ENCODE measurements at regions not wholly inside any gene's neighbourhood (a gene's known extent, or its start where the extent isn't known, plus 50 kb on each side); places are given as distances from the start of the nearest gene placed in this dataset.
A peak's percentile ranks its signal among the peaks of the same experiment; 100 is the strongest.

DNA sequence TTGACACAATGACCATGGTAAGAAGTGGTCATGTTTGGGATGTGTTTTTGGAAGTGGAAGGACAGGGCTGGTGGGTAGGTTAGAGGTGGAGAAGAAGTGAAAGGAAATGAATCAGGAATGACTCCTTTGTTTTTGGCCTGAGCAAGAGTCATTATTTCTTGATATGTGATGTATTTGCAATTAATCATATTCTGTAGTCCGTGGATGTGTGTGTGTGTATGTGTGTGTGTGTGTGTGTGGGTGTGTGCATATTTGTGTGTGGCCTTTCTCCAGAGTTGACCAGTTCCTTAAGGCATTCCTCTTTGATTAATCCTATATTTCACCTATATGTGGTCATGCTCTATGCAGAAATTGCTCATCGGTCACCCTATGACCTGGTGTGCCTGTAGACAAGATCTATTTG lies 130.7 kb downstream of the UTRN start:
- no peak overlapping the region for H3K27ac Mint-ChIP-seq

DNA sequence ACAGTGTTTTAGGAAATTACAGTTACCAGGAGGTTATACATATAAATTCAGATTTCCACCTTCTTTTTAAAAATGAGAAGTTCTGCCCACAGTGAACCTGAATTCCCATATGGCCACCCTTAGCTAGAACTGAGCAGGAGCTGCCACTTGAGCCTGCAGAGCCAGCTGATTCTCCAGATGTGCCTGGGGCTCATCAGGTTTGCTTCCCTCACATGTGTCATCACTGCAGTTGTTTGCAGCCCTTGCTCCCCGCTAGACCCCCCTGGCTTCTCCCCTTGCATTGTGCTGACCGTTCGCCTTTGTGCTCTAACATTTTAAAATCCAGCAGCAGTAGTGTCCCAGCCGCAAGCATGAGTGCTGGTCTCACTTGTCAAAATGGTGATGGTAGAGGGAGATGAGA lies 131.1 kb downstream of the UTRN start:
- TF ChIP-seq, protein P1, sequence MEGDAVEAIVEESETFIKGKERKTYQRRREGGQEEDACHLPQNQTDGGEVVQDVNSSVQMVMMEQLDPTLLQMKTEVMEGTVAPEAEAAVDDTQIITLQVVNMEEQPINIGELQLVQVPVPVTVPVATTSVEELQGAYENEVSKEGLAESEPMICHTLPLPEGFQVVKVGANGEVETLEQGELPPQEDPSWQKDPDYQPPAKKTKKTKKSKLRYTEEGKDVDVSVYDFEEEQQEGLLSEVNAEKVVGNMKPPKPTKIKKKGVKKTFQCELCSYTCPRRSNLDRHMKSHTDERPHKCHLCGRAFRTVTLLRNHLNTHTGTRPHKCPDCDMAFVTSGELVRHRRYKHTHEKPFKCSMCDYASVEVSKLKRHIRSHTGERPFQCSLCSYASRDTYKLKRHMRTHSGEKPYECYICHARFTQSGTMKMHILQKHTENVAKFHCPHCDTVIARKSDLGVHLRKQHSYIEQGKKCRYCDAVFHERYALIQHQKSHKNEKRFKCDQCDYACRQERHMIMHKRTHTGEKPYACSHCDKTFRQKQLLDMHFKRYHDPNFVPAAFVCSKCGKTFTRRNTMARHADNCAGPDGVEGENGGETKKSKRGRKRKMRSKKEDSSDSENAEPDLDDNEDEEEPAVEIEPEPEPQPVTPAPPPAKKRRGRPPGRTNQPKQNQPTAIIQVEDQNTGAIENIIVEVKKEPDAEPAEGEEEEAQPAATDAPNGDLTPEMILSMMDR (IDR thresholded peaks at IDR 0.05; ENCODE audit: unreplicated experiment) = no peak
- Mint-ChIP-seq H3K36me3 (peaks cover under 1% of the 10 kb centered on the region), H3K4me1 (peaks cover 13% of the 10 kb centered on the region), H3K27ac (no peak overlapping the region), H3K4me3 (no peak overlapping the region), H3K27me3 (ENCODE audit: low read depth) (no peaks in the 10 kb centered on the region), H3K9me3 (no peaks in the 10 kb centered on the region)
- DNase-seq (ENCODE audit: low spot score in 2 of 2, unreplicated experiment in 2 of 2) = no peak

More for the DNA sequence above, 130.7 kb downstream of the UTRN start:
- Mint-ChIP-seq H3K36me3 (peaks cover 5% of the 10 kb centered on the region), H3K27me3 (ENCODE audit: low read depth) (no peaks in the 10 kb centered on the region), H3K4me1 (peaks cover 13% of the 10 kb centered on the region), H3K4me3 (no peak overlapping the region), H3K9me3 (no peaks in the 10 kb centered on the region)
- no peak for DNase-seq (ENCODE audit: low spot score in 2 of 2, unreplicated experiment in 2 of 2)
- TF ChIP-seq, protein P1 (IDR thresholded peaks at IDR 0.05; ENCODE audit: unreplicated experiment) = no peak

DNA sequence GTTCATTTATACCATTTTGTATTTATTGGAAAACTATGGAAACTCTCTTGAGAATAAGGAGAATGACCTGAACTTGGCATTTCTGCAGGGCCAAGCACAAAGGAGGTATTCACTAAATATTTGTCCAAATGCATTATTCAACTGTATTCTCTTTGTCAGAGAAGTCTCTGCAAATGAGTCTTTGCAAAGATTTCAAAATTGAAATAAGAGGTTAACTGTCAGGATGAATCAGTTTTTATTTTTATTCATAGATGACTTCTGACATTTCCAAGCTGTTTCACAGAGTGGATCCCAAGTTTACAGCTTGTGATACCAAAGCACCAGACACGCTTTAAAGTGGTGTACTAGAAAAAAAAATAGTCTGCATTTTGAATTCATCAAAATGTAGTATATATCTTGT lies 131.6 kb downstream of the UTRN start:
- peaks cover 10% of the 10 kb centered on the region for H3K4me1 Mint-ChIP-seq
- no peak overlapping the region for H3K4me3 Mint-ChIP-seq
- DNase-seq (ENCODE audit: low spot score in 2 of 2, unreplicated experiment in 2 of 2) = no peak
- H3K27me3 Mint-ChIP-seq (ENCODE audit: low read depth) = no peaks in the 10 kb centered on the region
- no peak overlapping the region for H3K27ac Mint-ChIP-seq
- H3K9me3 Mint-ChIP-seq = no peaks in the 10 kb centered on the region
- no peaks in the 10 kb centered on the region for H3K36me3 Mint-ChIP-seq
- TF ChIP-seq, protein P1 (IDR thresholded peaks at IDR 0.05; ENCODE audit: unreplicated experiment) = no peak

DNA sequence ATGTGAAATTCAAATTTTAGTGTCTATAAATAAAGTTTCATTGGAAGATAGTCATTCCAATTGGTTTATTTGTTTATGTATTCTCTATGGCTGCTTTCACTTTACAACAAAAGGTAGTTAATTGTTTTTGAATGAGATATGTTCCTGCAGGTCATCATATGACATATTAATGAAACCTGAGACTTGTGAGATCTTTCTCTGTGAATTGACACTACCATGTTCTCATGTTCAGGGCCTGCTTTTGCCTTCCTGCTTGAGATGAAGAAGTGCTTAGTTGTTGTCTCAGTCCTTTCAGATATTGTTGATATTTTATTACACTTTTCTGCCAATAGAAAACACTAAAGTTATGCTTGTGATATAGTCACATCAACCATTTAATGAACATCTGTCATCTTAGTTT lies 132.5 kb downstream of the UTRN start:
- no peaks in the 10 kb centered on the region for H3K9me3 Mint-ChIP-seq
- H3K36me3 Mint-ChIP-seq = no peaks in the 10 kb centered on the region
- H3K27me3 Mint-ChIP-seq (ENCODE audit: low read depth) = no peaks in the 10 kb centered on the region

DNA sequence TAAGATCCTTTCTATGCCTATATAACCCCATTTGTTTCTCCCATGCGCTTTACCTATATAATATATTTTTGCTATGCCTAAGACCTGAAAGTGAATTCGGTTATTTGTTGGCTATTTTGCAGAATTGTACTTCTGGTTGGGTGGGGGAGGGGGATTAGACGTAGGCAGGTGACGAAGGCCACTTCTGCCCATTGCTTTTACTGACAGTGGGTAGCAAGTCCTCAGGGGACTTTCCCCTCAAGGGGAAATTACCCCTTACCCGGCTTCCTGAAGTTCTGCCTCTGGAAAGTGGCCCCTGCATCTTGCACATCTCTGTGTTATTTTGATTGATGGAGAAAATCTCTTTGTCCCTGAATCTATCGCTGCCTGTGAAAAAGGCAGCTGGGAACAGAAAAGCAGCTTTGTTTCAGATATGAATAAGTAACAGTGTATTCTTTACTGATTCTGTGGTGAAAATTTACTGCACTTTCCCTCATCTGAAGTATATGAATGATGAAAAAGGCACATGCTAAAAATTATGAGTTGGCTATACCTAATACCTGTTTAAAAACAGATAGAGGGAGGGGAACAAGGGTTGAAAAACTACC lies 133.9 kb downstream of the UTRN start:
- Mint-ChIP-seq H3K9me3 (no peaks in the 10 kb centered on the region), H3K27me3 (ENCODE audit: low read depth) (no peaks in the 10 kb centered on the region), H3K4me1 (peaks cover 20% of the 10 kb centered on the region), H3K4me3 (no peak overlapping the region), H3K27ac (peak overlapping the region; percentile 30), H3K36me3 (peaks cover 6% of the 10 kb centered on the region)
- TF ChIP-seq, protein P1 (IDR thresholded peaks at IDR 0.05; ENCODE audit: unreplicated experiment) = no peak
- no peak for DNase-seq (ENCODE audit: low spot score in 2 of 2, unreplicated experiment in 2 of 2)

More for the DNA sequence above, 132.5 kb downstream of the UTRN start:
- TF ChIP-seq, protein P1 (IDR thresholded peaks at IDR 0.05; ENCODE audit: unreplicated experiment) = no peak
- H3K4me1 Mint-ChIP-seq = peaks cover 9% of the 10 kb centered on the region
- no peak overlapping the region for H3K4me3 Mint-ChIP-seq
- no peak for DNase-seq (ENCODE audit: low spot score in 2 of 2, unreplicated experiment in 2 of 2)
- H3K27ac Mint-ChIP-seq = no peak overlapping the region

- Mint-ChIP-seq H3K9me3 (no peaks in the 10 kb centered on the region), H3K4me3 (no peak overlapping the region), H3K27ac (peak overlapping the region; percentile 68), H3K36me3 (peaks cover 25% of the 10 kb centered on the region), H3K4me1 (peaks cover 20% of the 10 kb centered on the region), H3K27me3 (ENCODE audit: low read depth) (no peaks in the 10 kb centered on the region)
- TF ChIP-seq, protein P1 (IDR thresholded peaks at IDR 0.05; ENCODE audit: unreplicated experiment) = no peak
- no peak for DNase-seq (ENCODE audit: low spot score in 2 of 2, unreplicated experiment in 2 of 2)
Observed at GRCh38 chr6:144423167-144423566, 138.0 kb downstream of the UTRN start.
